GM23338 (cell line): ENCODE measurements at regions not wholly inside any gene's neighbourhood (a gene's known extent, or its start where the extent isn't known, plus 50 kb on each side); places are given as distances from the start of the nearest gene placed in this dataset.

Experiments used
- ATAC-seq: fragments of 200-7000 bp; cut with Tn5 transposase; 3 replicates; pipeline ENCODE4 v1.9.1; 2020
- DNase-seq: peaks from one replicate; pipeline ENCODE4 v3.0.0-alpha.2; 2015; ENCODE audit warnings: low spot score
- H2AFZ ChIP-seq: fragments of 200-600 bp; sonication (generic); 2 replicates; pipeline ENCODE4 v1.8.0; 2016; ENCODE audit warnings: antibody characterized with exemption, mild to moderate bottlenecking, moderate library complexity
- H3F3A ChIP-seq: fragments of 200-600 bp; sonication (generic); replicated peaks from 2 replicates; pipeline ENCODE4 v1.8.0; 2017; ENCODE audit warnings: antibody characterized with exemption, mixed run types, low read depth
- H3K27ac ChIP-seq: fragments of 200-600 bp; sonication (generic); 2 replicates; pipeline ENCODE4 v1.6.1; 2016; ENCODE audit warnings: low read depth
- H3K27me3 ChIP-seq: fragments of 200-600 bp; sonication (generic); 2 replicates; pipeline ENCODE4 v1.8.0; 2016; ENCODE audit warnings: mild to moderate bottlenecking, mixed run types, moderate library complexity; ENCODE audit not compliant: insufficient read depth
- H3K36me3 ChIP-seq: fragments of 200-600 bp; sonication (generic); 2 replicates; pipeline ENCODE4 v1.8.0; 2016; ENCODE audit warnings: mild to moderate bottlenecking; ENCODE audit not compliant: insufficient read depth
- H3K4me1 ChIP-seq: fragments of 200-600 bp; sonication (generic); 2 replicates; pipeline ENCODE4 v1.8.0; 2016; ENCODE audit warnings: mild to moderate bottlenecking, moderate library complexity; ENCODE audit not compliant: insufficient read depth
- H3K4me2 ChIP-seq: fragments of 200-600 bp; sonication (generic); 2 replicates; pipeline ENCODE4 v1.7.1; 2017; ENCODE audit warnings: mixed run types
- H3K4me3 ChIP-seq: fragments of 200-600 bp; sonication (generic); 2 replicates; pipeline ENCODE4 v1.6.1; 2016; ENCODE audit warnings: mixed run types
- H3K79me2 ChIP-seq: fragments of 200-600 bp; sonication (generic); replicated peaks from 2 replicates; pipeline ENCODE4 v1.8.0; 2017; ENCODE audit warnings: mild to moderate bottlenecking; ENCODE audit not compliant: insufficient read depth
- H3K9me2 ChIP-seq: fragments of 200-600 bp; sonication (generic); 2 replicates; pipeline ENCODE4 v1.8.0; 2017; ENCODE audit not compliant: insufficient read depth
- H4K20me1 ChIP-seq: fragments of 200-600 bp; sonication (generic); replicated peaks from 2 replicates; pipeline ENCODE4 v1.8.0; 2017; ENCODE audit warnings: mild to moderate bottlenecking; ENCODE audit not compliant: insufficient read depth
- H3K27ac Mint-ChIP-seq: 2 replicates; pipeline ENCODE4 v1.8.0; 2020; ENCODE audit warnings: inconsistent platforms, mild to moderate bottlenecking, moderate library complexity, mixed read lengths
- H3K27me3 Mint-ChIP-seq: 3 replicates; pipeline ENCODE4 v1.8.0; 2022; ENCODE audit warnings: low read depth, mild to moderate bottlenecking, moderate library complexity, mixed read lengths, inconsistent platforms; ENCODE audit not compliant: insufficient read depth, poor library complexity
- H3K36me3 Mint-ChIP-seq: 3 replicates; pipeline ENCODE4 v1.8.0; 2021; ENCODE audit warnings: low read depth, mild to moderate bottlenecking, inconsistent platforms, moderate library complexity, mixed read lengths
- H3K4me1 Mint-ChIP-seq: 3 replicates; pipeline ENCODE4 v1.8.0; 2020; ENCODE audit warnings: mild to moderate bottlenecking, inconsistent platforms, mixed read lengths
- H3K4me3 Mint-ChIP-seq: 3 replicates; pipeline ENCODE4 v1.8.0; 2021; ENCODE audit warnings: moderate library complexity, mild to moderate bottlenecking, inconsistent platforms, mixed read lengths
- H3K9me3 Mint-ChIP-seq: 3 replicates; pipeline ENCODE4 v1.8.0; 2020; ENCODE audit warnings: moderate library complexity, mild to moderate bottlenecking, inconsistent platforms, mixed read lengths
- CREB1 ChIP-seq: fragments of 250-450 bp; sonication (Bioruptor Pico); IDR thresholded peaks from 2 replicates; pipeline ENCODE4 v1.5.0; 2020; ENCODE audit warnings: low read depth, mild to moderate bottlenecking, moderate library complexity
- CTCF ChIP-seq, 2 experiments: fragments of 200-600 bp in 1 of 2; sonication (generic) in 1 of 2; conservative IDR thresholded peaks; 2 replicates each; pipeline versions ENCODE4 v1.5.1 to v1.6.1; 2016 to 2017; ENCODE audit warnings: antibody characterized with exemption in 2 of 2, low read depth in 2 of 2, mild to moderate bottlenecking in 2 of 2, moderate library complexity in 1 of 2
- EZH2 ChIP-seq: fragments of 200-600 bp; sonication (generic); IDR thresholded peaks from one replicate; pipeline ENCODE4 v1.8.0; 2017; ENCODE audit warnings: antibody characterized with exemption, mild to moderate bottlenecking, low read depth; ENCODE audit not compliant: unreplicated experiment
- EZH2phosphoT487 ChIP-seq: fragments of 200-600 bp; sonication (generic); IDR thresholded peaks from one replicate; pipeline ENCODE4 v1.8.1; 2018; ENCODE audit warnings: antibody characterized with exemption; ENCODE audit not compliant: unreplicated experiment
- POLR2AphosphoS5 ChIP-seq: IDR thresholded peaks from 2 replicates; pipeline ENCODE4 v1.6.1; 2016; ENCODE audit warnings: antibody characterized with exemption, low read depth
- STAT1 ChIP-seq: IDR thresholded peaks from one replicate; pipeline ENCODE4 v1.6.1; 2016; ENCODE audit warnings: antibody characterized with exemption; ENCODE audit not compliant: unreplicated experiment
- ZNF331 ChIP-seq: fragments of 250-450 bp; sonication (Bioruptor Pico); IDR thresholded peaks from 2 replicates; pipeline ENCODE4 v1.5.0; 2020; ENCODE audit warnings: low read depth, mild to moderate bottlenecking, moderate library complexity
- ZNF462 ChIP-seq: fragments of 250-450 bp; sonication (Bioruptor Pico); IDR thresholded peaks from 2 replicates; pipeline ENCODE4 v1.5.0; 2020; ENCODE audit warnings: mild to moderate bottlenecking, moderate library complexity

- TF ChIP-seq ZNF462 (CRISPR knock-in tag) = no peak
- TF ChIP-seq EZH2 = no peak
- TF ChIP-seq POLR2AphosphoS5 = no peak
- no peak for TF ChIP-seq CREB1
These were observed 129.2 kb upstream of the TNR start (continued) for GRCh38 chr1:175872588-175872987.

GRCh38 chr1:175871647-175872046 is 128.3 kb upstream of the TNR start:
- TF ChIP-seq EZH2phosphoT487 = no peak
- no peak for TF ChIP-seq STAT1
- TF ChIP-seq ZNF331 = no peak
- TF ChIP-seq EZH2 = no peak
- no peak for TF ChIP-seq CTCF (conservative IDR thresholded peaks at IDR 0.05; ENCODE audit: low read depth in 2 of 2)
- Histone ChIP-seq H3K4me1 (peaks cover 15% of the 10 kb centered on the region), H4K20me1 (no peaks in the 10 kb centered on the region), H3K9me2 (peaks cover 12% of the 10 kb centered on the region; the same call in 1 of the 2 replicates), H3K27ac (no peak overlapping the region), H3K4me3 (no peak overlapping the region), H3K4me2 (no peak overlapping the region), H3K27me3 (no peaks in the 10 kb centered on the region), H3K36me3 (no peaks in the 10 kb centered on the region), H3K79me2 (no peaks in the 10 kb centered on the region), H3F3A (no peaks in the 10 kb centered on the region), H2AFZ (no peak overlapping the region)
- peaks cover 10% of the 10 kb centered on the region for H3K27me3 Mint-ChIP-seq
- no peaks in the 10 kb centered on the region for H3K9me3 Mint-ChIP-seq
- H3K4me1 Mint-ChIP-seq = peaks cover 16% of the 10 kb centered on the region
- DNase-seq = no peak
- no peak overlapping the region; the same call in 1 of the 2 replicates for H3K27ac Mint-ChIP-seq
- no peak for ATAC-seq
- no peaks in the 10 kb centered on the region for H3K36me3 Mint-ChIP-seq
- no peak overlapping the region for H3K4me3 Mint-ChIP-seq
